Liver (tissue), 8 donors: ENCODE measurements at regions not wholly inside any gene's neighbourhood (a gene's known extent, or its start where the extent isn't known, plus 50 kb on each side); places are given as distances from the start of the nearest gene placed in this dataset.
A peak's percentile ranks its signal among the peaks of the same experiment; 100 is the strongest.

Experiments
- DNase-seq: peaks from one replicate; pipeline ENCODE4 v3.0.0-alpha.2; 2017; ENCODE audit warnings: low spot score
- H3K27ac ChIP-seq, 2 donors: one replicate each; pipeline ENCODE4 v1.7.0; 2013; ENCODE audit warnings: inconsistent platforms in 2 of 2, low read length in 2 of 2, control low read depth in 1 of 2, low read depth in 1 of 2, mild to moderate bottlenecking in 1 of 2
- H3K27me3 ChIP-seq, 4 donors: one replicate each; pipeline versions ENCODE4 v1.6.1 to v1.7.0; 2013; ENCODE audit warnings: low read length in 3 of 4, inconsistent platforms in 1 of 4, mild to moderate bottlenecking in 1 of 4, moderate library complexity in 1 of 4; ENCODE audit not compliant: control insufficient read depth in 4 of 4, insufficient read depth in 4 of 4
- H3K36me3 ChIP-seq, 4 donors: one replicate each; pipeline versions ENCODE4 v1.6.1 to v1.7.0; 2013; ENCODE audit warnings: low read length in 3 of 4, mild to moderate bottlenecking in 3 of 4, low read depth in 1 of 4, moderate library complexity in 1 of 4; ENCODE audit not compliant: control insufficient read depth in 4 of 4, insufficient read depth in 3 of 4
- H3K4me1 ChIP-seq, 4 donors: one replicate each; pipeline versions ENCODE4 v1.6.1 to v1.7.0; 2013; ENCODE audit warnings: low read length in 3 of 4, mild to moderate bottlenecking in 3 of 4, moderate library complexity in 1 of 4; ENCODE audit not compliant: control insufficient read depth in 4 of 4, insufficient read depth in 4 of 4
- H3K4me3 ChIP-seq, 3 donors: one replicate each; pipeline versions ENCODE4 v1.6.1 to v1.7.0; 2013; ENCODE audit warnings: low read length in 3 of 3, control low read depth in 1 of 3, low read depth in 1 of 3, mild to moderate bottlenecking in 1 of 3
- H3K9ac ChIP-seq, 2 donors: one replicate each; pipeline ENCODE4 v1.7.0; 2013; ENCODE audit warnings: low read length in 2 of 2, mild to moderate bottlenecking in 2 of 2, moderate library complexity in 2 of 2, control low read depth in 1 of 2, low read depth in 1 of 2
- H3K9me3 ChIP-seq, 4 donors: one replicate each; pipeline versions ENCODE4 v1.6.1 to v1.7.0; 2013; ENCODE audit warnings: low read length in 3 of 4; ENCODE audit not compliant: control insufficient read depth in 4 of 4
- CTCF ChIP-seq: fragments of 150-350 bp; IDR thresholded peaks from 2 replicates; pipeline ENCODE4 v1.5.1; 2017; ENCODE audit warnings: improper control_type of control experiment, low read depth, low read length; ENCODE audit not compliant: missing input control
- FOXA1 ChIP-seq: IDR thresholded peaks from 2 replicates; pipeline ENCODE4 v1.6.1; 2016; ENCODE audit warnings: antibody characterized with exemption
- FOXA2 ChIP-seq: IDR thresholded peaks from 2 replicates; pipeline ENCODE4 v1.6.1; 2016; ENCODE audit warnings: antibody characterized with exemption
- GABPA ChIP-seq, 2 donors: IDR thresholded peaks in 1 of 2; conservative IDR thresholded peaks in 1 of 2; 2 replicates each; pipeline ENCODE4 v1.6.1; 2016; ENCODE audit warnings: antibody characterized with exemption in 2 of 2, mild to moderate bottlenecking in 1 of 2, moderate library complexity in 1 of 2
- HNF4A ChIP-seq, 2 donors: conservative IDR thresholded peaks; 2 replicates each; pipeline ENCODE4 v1.6.1; 2016; ENCODE audit warnings: antibody characterized with exemption in 2 of 2, mild to moderate bottlenecking in 2 of 2
- HNF4G ChIP-seq: IDR thresholded peaks from 2 replicates; pipeline ENCODE4 v1.6.1; 2016; ENCODE audit warnings: antibody characterized with exemption
- JUND ChIP-seq, 2 donors: IDR thresholded peaks; 2 replicates each; pipeline ENCODE4 v1.6.1; 2016; ENCODE audit warnings: antibody characterized with exemption in 2 of 2
- RAD21 ChIP-seq, 2 donors: IDR thresholded peaks; 2 replicates each; pipeline ENCODE4 v1.6.1; 2016; ENCODE audit warnings: antibody characterized with exemption in 2 of 2, mild to moderate bottlenecking in 2 of 2
- REST ChIP-seq: IDR thresholded peaks from 2 replicates; pipeline ENCODE4 v1.6.1; 2016; ENCODE audit warnings: antibody characterized with exemption, mild to moderate bottlenecking
- RXRA ChIP-seq, 2 donors: IDR thresholded peaks; 2 replicates each; pipeline ENCODE4 v1.6.1; 2017 to 2018; ENCODE audit warnings: antibody characterized with exemption in 2 of 2, mild to moderate bottlenecking in 1 of 2
- SP1 ChIP-seq: IDR thresholded peaks from 2 replicates; pipeline ENCODE4 v1.6.1; 2018; ENCODE audit warnings: antibody characterized with exemption, mild to moderate bottlenecking
- YY1 ChIP-seq: IDR thresholded peaks from 2 replicates; pipeline ENCODE4 v1.6.1; 2016; ENCODE audit warnings: antibody characterized with exemption, mild to moderate bottlenecking
- ZBTB33 ChIP-seq: IDR thresholded peaks from 2 replicates; pipeline ENCODE4 v1.6.1; 2016; ENCODE audit warnings: antibody characterized with exemption
- WGBS: extraction: QIAGEN DNeasy Blood & Tissue Kit; methylation state at CpG from one replicate; pipeline ENCODE4 v1.1.7; 2013; 5-methylcytosine and 5-hydroxymethylcytosine counted together
- donor health status: healthy.
- donor health status: healthy.
- donor health status: healthy.
- donor health status: healthy.
- donor health status: healthy.

GRCh38 chr1:199243423-199244061 lies 604.7 kb downstream of the PTPRC start:
- peak; percentile 46 for DNase-seq

GRCh38 chr1:199245946-199246345 lies 607.1 kb downstream of the PTPRC start:
- Histone ChIP-seq H3K4me3 (no peak overlapping the region), H3K9ac (no peak overlapping the region), H3K27me3 (no peaks in the 10 kb centered on the region), H3K4me1 (no peaks in the 10 kb centered on the region), H3K27ac (no peak overlapping the region), H3K9me3 (no peaks in the 10 kb centered on the region), H3K36me3 (no peaks in the 10 kb centered on the region)
- WGBS, result 63% methylated on average over 3 of the region's 3 CpGs
- no peak for DNase-seq
- TF ChIP-seq HNF4A (conservative IDR thresholded peaks at IDR 0.05), result no peak
- TF ChIP-seq GABPA (IDR thresholded peaks at IDR 0.05 in 1 of 2, conservative IDR thresholded peaks at IDR 0.05 in 1 of 2), result no peak
- TF ChIP-seq RXRA (IDR thresholded peaks at IDR 0.05), result no peak
- no peak for TF ChIP-seq FOXA2
- TF ChIP-seq ZBTB33, result no peak
- no peak for TF ChIP-seq SP1
- no peak for TF ChIP-seq HNF4G
- no peak for TF ChIP-seq JUND (IDR thresholded peaks at IDR 0.05)

More at GRCh38 chr1:199243423-199244061, 604.7 kb downstream of the PTPRC start:
- Histone ChIP-seq H3K9ac (no peak overlapping the region), H3K27me3 (no peaks in the 10 kb centered on the region), H3K4me3 (no peak overlapping the region), H3K27ac (no peak overlapping the region), H3K4me1 (no peaks in the 10 kb centered on the region), H3K36me3 (no peaks in the 10 kb centered on the region), H3K9me3 (no peaks in the 10 kb centered on the region)
- WGBS, result 81% methylated on average over 11 of the region's 11 CpGs
- no peak for TF ChIP-seq GABPA (IDR thresholded peaks at IDR 0.05 in 1 of 2, conservative IDR thresholded peaks at IDR 0.05 in 1 of 2)
- TF ChIP-seq HNF4A (conservative IDR thresholded peaks at IDR 0.05), result no peak
- peak; percentile 68 to 82 for TF ChIP-seq RAD21 (IDR thresholded peaks at IDR 0.05)
- TF ChIP-seq YY1, result no peak
- TF ChIP-seq RXRA (IDR thresholded peaks at IDR 0.05), result no peak
- TF ChIP-seq CTCF, result peak; percentile 39
- no peak for TF ChIP-seq FOXA2
- TF ChIP-seq REST, result no peak
- no peak for TF ChIP-seq FOXA1
